Loucy (cell line): ENCODE measurements at regions not wholly inside any gene's neighbourhood (a gene's known extent, or its start where the extent isn't known, plus 50 kb on each side); places are given as distances from the start of the nearest gene placed in this dataset.

Experiments
- H2AFZ ChIP-seq: fragments of 200-600 bp; sonication (generic); 2 replicates; pipeline ENCODE4 v1.6.0; 2016; ENCODE audit warnings: antibody characterized with exemption, mild to moderate bottlenecking, low read length, moderate library complexity
- H3F3A ChIP-seq: fragments of 200-600 bp; 2 replicates; pipeline ENCODE4 v1.6.0; 2016; ENCODE audit warnings: antibody characterized with exemption, low read depth, mild to moderate bottlenecking
- H3K27me3 ChIP-seq: fragments of 200-600 bp; sonication (generic); 2 replicates; pipeline ENCODE4 v1.6.1; 2014; ENCODE audit warnings: low read length, mild to moderate bottlenecking; ENCODE audit not compliant: insufficient read depth, poor library complexity, severe bottlenecking
- H3K36me3 ChIP-seq: fragments of 200-600 bp; sonication (generic); 2 replicates; pipeline ENCODE4 v1.6.1; 2016; ENCODE audit warnings: low read length; ENCODE audit not compliant: insufficient read depth
- H3K4me1 ChIP-seq: fragments of 200-600 bp; sonication (generic); 2 replicates; pipeline ENCODE4 v1.5.1; 2014; ENCODE audit warnings: low read length, mild to moderate bottlenecking; ENCODE audit not compliant: insufficient read depth, poor library complexity, severe bottlenecking
- H3K4me2 ChIP-seq: fragments of 200-600 bp; sonication (generic); 2 replicates; pipeline ENCODE4 v1.6.0; 2014; ENCODE audit warnings: antibody characterized with exemption, low read length, low read depth, mild to moderate bottlenecking; ENCODE audit not compliant: poor library complexity, severe bottlenecking
- H3K4me3 ChIP-seq: fragments of 200-600 bp; sonication (generic); 2 replicates; pipeline ENCODE4 v1.5.1; 2014; ENCODE audit warnings: low read length, mild to moderate bottlenecking, mixed read lengths; ENCODE audit not compliant: poor library complexity, severe bottlenecking
- H3K79me2 ChIP-seq: fragments of 200-600 bp; sonication (generic); 2 replicates; pipeline ENCODE4 v1.6.1; 2014; ENCODE audit warnings: low read length; ENCODE audit not compliant: insufficient read depth
- H3K9ac ChIP-seq: fragments of 200-600 bp; sonication (generic); 2 replicates; pipeline ENCODE4 v1.6.0; 2014; ENCODE audit warnings: mild to moderate bottlenecking, low read depth, low read length, moderate library complexity; ENCODE audit not compliant: poor library complexity, severe bottlenecking
- H3K9me2 ChIP-seq: fragments of 200-600 bp; sonication (generic); replicated peaks from 2 replicates; pipeline ENCODE4 v1.6.1; 2016; ENCODE audit warnings: low read depth, low read length, mixed read lengths
- H3K9me3 ChIP-seq: fragments of 200-600 bp; sonication (generic); 2 replicates; pipeline ENCODE4 v1.6.1; 2014; ENCODE audit warnings: mild to moderate bottlenecking, antibody characterized with exemption, low read length, low read depth; ENCODE audit not compliant: insufficient read depth
- H4K20me1 ChIP-seq: fragments of 200-600 bp; sonication (generic); 2 replicates; pipeline ENCODE4 v1.6.0; 2014; ENCODE audit warnings: antibody characterized with exemption, low read length, mild to moderate bottlenecking; ENCODE audit not compliant: insufficient read depth, poor library complexity, severe bottlenecking
- CTCF ChIP-seq: fragments of 200-600 bp; sonication (generic); conservative IDR thresholded peaks from 2 replicates; pipeline ENCODE4 v1.5.1; 2014; ENCODE audit warnings: mild to moderate bottlenecking, antibody characterized with exemption, low read length
- EZH2phosphoT487 ChIP-seq: fragments of 200-600 bp; IDR thresholded peaks from 2 replicates; pipeline ENCODE4 v1.6.1; 2018; ENCODE audit warnings: antibody characterized with exemption, mild to moderate bottlenecking, moderate library complexity, borderline replicate concordance

DNA sequence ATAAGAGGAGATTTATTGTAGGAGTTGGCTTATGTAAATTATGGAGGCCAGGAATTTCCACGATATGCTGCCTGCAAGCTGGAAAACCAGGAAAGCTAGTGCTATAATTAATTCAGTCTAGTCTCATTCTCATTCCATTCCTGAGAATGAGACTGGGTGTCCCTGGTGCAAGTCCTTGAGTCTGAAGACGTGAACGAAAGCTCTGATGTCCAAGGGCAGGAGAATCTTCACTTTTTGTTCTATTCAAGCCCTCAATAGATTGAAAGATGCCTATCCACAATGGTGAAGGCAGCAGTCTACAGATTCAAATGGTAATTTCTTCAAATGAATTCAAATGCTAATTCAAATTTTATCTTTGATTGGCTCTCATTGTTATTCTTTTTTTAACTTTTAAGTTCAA lies 851.1 kb upstream of the MGAT4C start:
- Histone ChIP-seq H3K9me3 (no peaks in the 10 kb centered on the region), H3K79me2 (no peaks in the 10 kb centered on the region), H3F3A (no peaks in the 10 kb centered on the region), H3K4me3 (no peak overlapping the region), H3K9ac (no peak overlapping the region), H4K20me1 (no peaks in the 10 kb centered on the region), H3K4me2 (no peak overlapping the region), H3K36me3 (no peaks in the 10 kb centered on the region), H3K4me1 (no peaks in the 10 kb centered on the region), H3K27me3 (no peaks in the 10 kb centered on the region), H2AFZ (no peak overlapping the region), H3K9me2 (no peaks in the 10 kb centered on the region)
- TF ChIP-seq CTCF (no peak), EZH2phosphoT487 (no peak)

DNA sequence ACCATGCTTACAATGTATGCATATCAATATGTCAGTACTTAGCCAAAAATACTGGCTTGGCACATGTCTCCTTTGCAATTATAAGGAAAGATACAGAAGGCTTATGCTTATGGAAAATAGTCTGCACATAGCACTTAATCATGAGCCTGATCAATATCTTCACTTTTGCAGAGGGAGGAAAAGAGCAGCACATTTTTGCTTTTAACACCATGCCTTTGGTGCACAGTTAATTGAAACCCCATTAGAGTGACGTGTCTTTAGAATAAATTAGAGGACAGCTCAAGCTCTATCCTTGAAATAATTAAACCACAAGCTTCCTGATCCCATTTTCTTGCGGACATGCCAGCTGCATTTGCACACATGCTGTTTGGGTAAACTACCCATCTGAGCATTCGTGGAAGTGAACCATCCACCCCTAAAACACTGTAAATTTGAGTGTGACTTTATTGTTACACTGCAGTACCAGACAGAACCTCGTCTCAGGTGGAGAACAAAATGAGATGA lies 839.9 kb upstream of the MGAT4C start:
- Histone ChIP-seq H3F3A (no peaks in the 10 kb centered on the region), H2AFZ (no peak overlapping the region), H3K9me2 (no peaks in the 10 kb centered on the region), H3K36me3 (no peaks in the 10 kb centered on the region), H3K4me2 (no peak overlapping the region), H3K27me3 (no peaks in the 10 kb centered on the region), H3K79me2 (no peaks in the 10 kb centered on the region), H3K9me3 (no peaks in the 10 kb centered on the region), H3K9ac (no peak overlapping the region), H3K4me3 (no peak overlapping the region), H4K20me1 (no peaks in the 10 kb centered on the region), H3K4me1 (no peaks in the 10 kb centered on the region)
- TF ChIP-seq CTCF (no peak), EZH2phosphoT487 (no peak)

GRCh38 chr12:87094356-87094755 lies 838.2 kb upstream of the MGAT4C start:
- H3K79me2 ChIP-seq = no peaks in the 10 kb centered on the region
- H3K9me2 ChIP-seq = no peaks in the 10 kb centered on the region
- H3K9ac ChIP-seq = no peak overlapping the region
- H3F3A ChIP-seq = no peaks in the 10 kb centered on the region
- H3K36me3 ChIP-seq = no peaks in the 10 kb centered on the region
- H3K27me3 ChIP-seq = no peaks in the 10 kb centered on the region
- no peak overlapping the region for H2AFZ ChIP-seq
- no peaks in the 10 kb centered on the region for H4K20me1 ChIP-seq
- H3K4me2 ChIP-seq = no peak overlapping the region
- no peaks in the 10 kb centered on the region for H3K4me1 ChIP-seq
- no peak for TF ChIP-seq EZH2phosphoT487
- no peaks in the 10 kb centered on the region for H3K9me3 ChIP-seq
- H3K4me3 ChIP-seq = no peak overlapping the region

GRCh38 chr12:87092421-87092820 lies 836.2 kb upstream of the MGAT4C start:
- no peak overlapping the region for H2AFZ ChIP-seq

More at GRCh38 chr12:87092421-87092820, 836.2 kb upstream of the MGAT4C start:
- TF ChIP-seq EZH2phosphoT487 (no peak), CTCF (no peak)
- Histone ChIP-seq H3K36me3 (no peaks in the 10 kb centered on the region), H3K9me2 (no peaks in the 10 kb centered on the region), H3K4me1 (no peaks in the 10 kb centered on the region), H3K4me2 (no peak overlapping the region), H3K27me3 (no peaks in the 10 kb centered on the region), H4K20me1 (no peaks in the 10 kb centered on the region), H3F3A (no peaks in the 10 kb centered on the region), H3K4me3 (no peak overlapping the region), H3K79me2 (no peaks in the 10 kb centered on the region), H3K9me3 (no peaks in the 10 kb centered on the region), H3K9ac (no peak overlapping the region)
